Activated CD8-positive, alpha-beta memory T cell treated with anti-CD3 and anti-CD28 coated beads for 36 hours (primary cell): ENCODE measurements at regions not wholly inside any gene's neighbourhood (a gene's known extent, or its start where the extent isn't known, plus 50 kb on each side); places are given as distances from the start of the nearest gene placed in this dataset.
"Not testable (repeated sequence)": the region's sequence is repeated elsewhere in the genome, so short reads cannot be mapped to it uniquely, and the experiment has no call there.

Experiments
- CTCF ChIA-PET: fragments of 350-600 bp; sonication (Branson Sonifier 250); formaldehyde crosslinking; loops from one replicate; lab custom pipeline; 2021; ENCODE audit warnings: antibody characterized with exemption; lab: Charles Lee
- POLR2A ChIA-PET: fragments of 350-600 bp; sonication (Branson Sonifier 250); formaldehyde crosslinking; loops from one replicate; lab custom pipeline; 2021; ENCODE audit warnings: antibody characterized with exemption; lab: Charles Lee

DNA sequence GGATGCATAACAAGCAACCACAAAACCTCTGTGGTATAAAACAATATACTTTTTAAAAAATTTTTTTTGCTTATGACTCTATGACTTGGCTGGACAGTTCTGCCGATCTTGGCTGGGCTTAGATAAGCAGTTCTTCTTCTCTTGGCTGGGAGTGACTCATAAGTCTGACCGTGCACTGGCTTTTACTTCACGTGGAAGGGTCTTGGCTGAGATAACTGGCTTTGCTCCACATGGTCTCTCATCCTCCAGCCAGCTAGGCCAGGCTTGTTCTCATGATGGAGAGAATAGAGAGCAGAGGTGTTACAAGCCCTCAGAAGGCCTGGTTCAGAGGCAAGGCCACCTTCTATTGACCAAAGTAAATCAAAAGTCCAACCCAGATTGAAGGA is 178.9 kb upstream of the SERPINE2 start:
- CTCF ChIA-PET: no interaction called here
- POLR2A ChIA-PET: no interaction called here

DNA sequence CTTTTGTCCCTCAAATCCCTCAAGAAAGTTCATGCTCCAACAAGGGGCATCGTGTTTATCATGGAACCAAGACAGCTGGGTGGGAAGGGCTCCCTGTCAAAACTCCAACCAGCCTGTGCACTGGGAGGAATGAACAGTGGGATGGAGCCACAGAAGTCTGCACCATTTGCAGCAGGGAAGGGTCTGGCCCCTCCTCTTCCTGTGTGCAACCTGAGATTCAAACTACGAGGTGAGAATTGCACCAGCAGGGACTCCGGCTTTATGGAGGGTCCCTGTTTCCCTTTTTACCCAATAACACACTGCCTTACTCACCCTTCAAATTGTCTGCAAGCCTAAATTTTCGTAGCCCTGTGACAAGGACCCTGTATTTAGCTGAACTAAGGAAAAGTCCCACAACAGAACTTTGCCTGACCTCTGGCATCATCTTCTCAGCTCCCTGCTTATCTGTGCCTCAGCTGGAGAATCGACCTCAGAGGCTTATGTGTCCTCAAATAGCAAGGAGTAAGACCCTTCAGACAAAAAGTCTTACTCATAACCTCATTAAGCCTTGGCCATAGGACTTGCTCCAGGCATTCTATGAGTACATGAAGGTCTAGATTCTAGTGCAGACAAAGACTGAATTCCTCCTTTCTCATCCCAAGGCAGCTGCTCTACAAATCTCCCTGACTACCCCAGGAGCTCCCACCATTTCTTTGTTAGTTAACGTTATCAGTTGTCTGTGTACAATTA is 178.3 kb upstream of the SERPINE2 start:
- CTCF ChIA-PET: no interaction called here

DNA sequence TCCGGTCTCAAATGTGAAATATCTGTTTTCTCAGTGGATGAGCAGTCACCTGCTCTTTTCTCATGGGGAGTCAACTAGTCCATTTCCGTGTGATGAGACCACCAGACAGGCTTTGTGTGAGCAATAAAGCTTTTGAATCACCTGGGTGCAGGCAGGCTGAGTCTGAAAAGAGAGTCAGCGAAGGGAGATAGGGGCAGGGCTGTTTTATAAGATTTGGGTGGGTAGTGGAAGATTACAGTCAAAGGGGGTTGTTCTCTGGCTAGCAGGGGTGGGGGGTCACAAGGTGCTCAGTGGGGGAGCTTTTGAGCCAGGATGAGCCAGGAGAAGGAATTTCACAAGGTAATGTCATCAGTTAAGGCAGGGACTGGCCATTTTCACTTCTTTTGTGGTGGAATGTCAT is 176.5 kb upstream of the SERPINE2 start:
- CTCF ChIA-PET, POLR2A ChIA-PET: not testable (repeated sequence)

More for the DNA sequence above, 178.3 kb upstream of the SERPINE2 start:
- POLR2A ChIA-PET: no interaction called here

- CTCF ChIA-PET: no interaction called here
- POLR2A ChIA-PET: no interaction called here
Observed at GRCh38 chr2:224213396-224213795, 174.3 kb upstream of the SERPINE2 start.

GRCh38 chr2:224211791-224212190 is 172.7 kb upstream of the SERPINE2 start:
- POLR2A ChIA-PET: no interaction called here
- CTCF ChIA-PET: no interaction called here

DNA sequence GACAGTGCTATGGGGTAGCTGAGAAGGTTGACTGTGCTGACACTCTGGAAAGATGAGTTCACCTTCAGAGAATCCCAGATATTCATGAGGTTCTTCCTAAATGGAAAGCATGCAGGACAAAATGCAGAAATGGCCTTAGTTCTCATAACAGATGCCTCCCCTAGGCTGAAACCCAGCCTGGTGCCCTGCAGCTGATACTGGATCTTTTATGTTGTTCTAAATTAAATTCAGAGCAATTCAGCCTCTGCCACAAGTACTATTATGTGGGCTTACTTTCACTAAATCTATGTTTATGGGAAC is 172.0 kb upstream of the SERPINE2 start:
- CTCF ChIA-PET: no interaction called here
- POLR2A ChIA-PET: no interaction called here

- ChIA-PET CTCF (no interaction called here), POLR2A (no interaction called here)
Observed at GRCh38 chr2:224210286-224211180, 171.4 kb upstream of the SERPINE2 start.

DNA sequence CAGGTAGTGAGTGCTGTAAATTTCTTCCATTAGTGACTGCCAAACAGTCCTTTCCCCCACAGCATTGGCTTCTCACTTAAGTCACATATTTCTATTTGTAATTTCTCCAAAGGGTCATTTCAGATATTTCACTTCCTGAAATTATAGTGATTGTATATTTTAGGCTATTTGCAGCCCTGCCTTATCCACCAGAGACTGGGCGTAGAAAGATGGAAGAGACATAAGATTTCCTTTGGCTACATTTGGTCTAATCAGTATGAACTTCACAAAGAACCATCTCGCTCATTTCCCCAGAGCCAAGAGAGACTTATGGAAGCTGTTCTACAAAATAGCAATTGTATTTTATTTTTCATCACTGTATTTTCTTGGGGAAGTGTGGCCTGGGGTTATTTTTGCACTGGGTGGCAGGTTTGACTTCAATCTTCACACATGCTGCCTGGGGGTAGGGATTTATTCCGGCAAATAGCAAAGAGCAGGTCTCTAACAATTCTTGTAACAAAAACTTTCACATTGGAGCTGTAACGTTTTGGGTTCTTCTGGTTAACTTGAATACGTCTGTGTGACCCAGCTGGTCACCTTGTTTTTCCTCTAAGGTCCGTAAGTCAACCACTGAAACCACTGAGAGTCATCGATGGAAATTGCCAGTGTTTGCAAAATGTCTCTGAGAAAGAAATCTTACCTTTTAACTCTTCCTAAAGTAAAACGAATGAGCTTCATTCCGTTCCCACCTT is 170.6 kb upstream of the SERPINE2 start:
- POLR2A ChIA-PET: no interaction called here
- CTCF ChIA-PET: no interaction called here

GRCh38 chr2:224208443-224208842 is 169.4 kb upstream of the SERPINE2 start:
- POLR2A ChIA-PET: no interaction called here
- CTCF ChIA-PET: no interaction called here

DNA sequence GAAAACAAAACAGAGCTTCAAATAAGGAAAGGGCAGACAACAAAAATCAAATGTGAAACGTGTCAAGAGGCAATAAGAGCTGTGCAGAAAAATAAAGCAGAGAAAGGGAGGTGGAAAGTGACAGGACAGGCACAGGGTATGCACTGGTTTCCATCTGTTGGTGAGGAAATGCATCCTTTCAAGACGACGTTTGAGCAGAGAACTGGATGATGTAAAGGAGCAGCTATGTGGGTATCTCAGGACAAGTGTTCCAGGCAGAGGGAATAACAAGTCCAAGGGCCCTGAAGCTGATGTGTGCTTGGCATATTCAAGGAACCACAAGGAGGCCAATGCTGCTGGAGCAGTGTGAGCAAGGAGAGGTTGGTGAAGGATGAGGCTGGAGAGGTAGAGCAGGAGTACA is 168.9 kb upstream of the SERPINE2 start:
- CTCF ChIA-PET: no interaction called here
- POLR2A ChIA-PET: no interaction called here

DNA sequence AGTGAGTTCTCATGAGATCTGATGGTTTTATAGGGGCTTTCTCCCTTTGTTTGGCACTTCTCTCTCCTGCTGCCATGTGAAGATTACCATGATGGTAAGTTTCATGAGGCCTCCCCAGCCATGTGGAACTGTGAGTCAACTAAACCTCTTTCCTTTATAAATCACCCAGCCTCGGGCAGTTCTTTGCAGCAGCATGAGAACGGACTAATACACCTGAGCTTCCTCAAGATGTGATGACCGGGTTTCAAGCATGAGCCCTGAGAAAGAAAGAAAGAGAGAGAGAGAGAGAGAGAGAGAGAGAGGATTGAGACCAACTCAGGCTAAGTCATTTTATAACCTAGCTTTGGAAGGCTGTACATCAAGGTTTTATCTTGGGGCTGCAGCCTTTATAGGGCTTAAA is 167.7 kb upstream of the SERPINE2 start:
- CTCF ChIA-PET: no interaction called here

GRCh38 chr2:224202281-224202865 is 163.3 kb upstream of the SERPINE2 start:
- POLR2A ChIA-PET: no interaction called here
- CTCF ChIA-PET: no interaction called here

More for the DNA sequence above, 167.7 kb upstream of the SERPINE2 start:
- POLR2A ChIA-PET: no interaction called here

- POLR2A ChIA-PET: no interaction called here
- CTCF ChIA-PET: no interaction called here
Observed at GRCh38 chr2:224198436-224198835, 159.3 kb upstream of the SERPINE2 start.

GRCh38 chr2:224196810-224197209 is 157.7 kb upstream of the SERPINE2 start:
- ChIA-PET CTCF (interaction anchor here (0.7 kb wide), 1 partner anchor 398 kb away, joined by 4 read pairs; no protein-coding TSS in a partner anchor), POLR2A (no interaction called here)

GRCh38 chr2:224195925-224196571 is 157.0 kb upstream of the SERPINE2 start:
- CTCF ChIA-PET: interaction anchor here (0.7 kb wide), 1 partner anchor 397 kb away, joined by 4 read pairs; no protein-coding TSS in a partner anchor
- POLR2A ChIA-PET: no interaction called here

- ChIA-PET POLR2A (no interaction called here), CTCF (no interaction called here)
Observed at GRCh38 chr2:224194161-224194560, 155.1 kb upstream of the SERPINE2 start.

GRCh38 chr2:224191465-224191864 is 152.4 kb upstream of the SERPINE2 start:
- POLR2A ChIA-PET: no interaction called here
- CTCF ChIA-PET: no interaction called here

- ChIA-PET CTCF (no interaction called here), POLR2A (no interaction called here)
Observed at GRCh38 chr2:224190936-224191270, 151.8 kb upstream of the SERPINE2 start.

GRCh38 chr2:224190234-224190935 is 151.3 kb upstream of the SERPINE2 start:
- POLR2A ChIA-PET: no interaction called here
- CTCF ChIA-PET: no interaction called here
